Lower leg skin (tissue), 3 donors: ENCODE measurements at regions not wholly inside any gene's neighbourhood (a gene's known extent, or its start where the extent isn't known, plus 50 kb on each side); places are given as distances from the start of the nearest gene placed in this dataset.

ENCODE experiments used
- CTCF ChIP-seq, 3 donors: fragments of 450-650 bp; IDR thresholded peaks; one replicate each; pipeline ENCODE4 v1.5.1; 2016; ENCODE audit warnings: antibody characterized with exemption in 3 of 3, mild to moderate bottlenecking in 3 of 3, moderate library complexity in 2 of 3
- POLR2A ChIP-seq, 2 donors: fragments of 450-650 bp; IDR thresholded peaks; one replicate each; pipeline ENCODE4 v1.6.1; 2016 to 2017; ENCODE audit warnings: antibody characterized with exemption in 2 of 2, mild to moderate bottlenecking in 1 of 2, moderate library complexity in 1 of 2

DNA sequence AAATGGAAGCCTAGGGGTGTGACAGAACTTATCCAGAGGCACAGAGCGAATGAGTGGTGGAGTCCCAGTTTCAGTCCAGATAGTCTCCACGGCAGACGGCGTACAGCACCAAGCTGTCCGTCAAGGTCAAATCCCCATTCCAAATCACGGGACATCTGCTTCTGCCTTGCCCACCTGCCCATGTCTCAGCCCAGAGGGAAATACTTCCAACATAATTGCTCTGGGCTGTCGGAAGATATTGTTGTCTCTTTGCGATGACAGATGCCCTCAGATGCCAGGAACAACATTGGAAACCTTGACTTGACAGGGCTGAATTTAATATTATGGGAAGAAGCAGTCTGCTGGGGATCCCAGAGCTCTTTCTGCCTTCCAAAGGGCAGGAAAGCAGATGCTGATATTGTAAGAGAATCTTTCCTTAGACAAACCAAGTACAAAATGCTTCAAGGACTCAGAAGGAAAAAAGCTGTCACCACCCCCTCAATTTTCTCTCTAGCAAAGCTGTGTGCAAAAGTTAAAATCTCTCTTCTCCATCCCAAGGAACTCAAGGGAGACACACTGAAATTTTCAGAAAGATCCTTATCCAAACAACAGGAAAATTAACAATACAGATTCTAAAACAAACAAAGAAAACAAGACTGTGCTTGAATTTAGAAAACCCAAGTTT, 364.0 kb downstream of the LRATD1 start:
- TF ChIP-seq CTCF (IDR thresholded peaks at IDR 0.05): no peak
- TF ChIP-seq POLR2A (IDR thresholded peaks at IDR 0.05): no peak
